ENCODE measurements at regions not wholly inside any gene's neighbourhood (a gene's known extent, or its start where the extent isn't known, plus 50 kb on each side); places are given as distances from the start of the nearest gene placed in this dataset.

DNA sequence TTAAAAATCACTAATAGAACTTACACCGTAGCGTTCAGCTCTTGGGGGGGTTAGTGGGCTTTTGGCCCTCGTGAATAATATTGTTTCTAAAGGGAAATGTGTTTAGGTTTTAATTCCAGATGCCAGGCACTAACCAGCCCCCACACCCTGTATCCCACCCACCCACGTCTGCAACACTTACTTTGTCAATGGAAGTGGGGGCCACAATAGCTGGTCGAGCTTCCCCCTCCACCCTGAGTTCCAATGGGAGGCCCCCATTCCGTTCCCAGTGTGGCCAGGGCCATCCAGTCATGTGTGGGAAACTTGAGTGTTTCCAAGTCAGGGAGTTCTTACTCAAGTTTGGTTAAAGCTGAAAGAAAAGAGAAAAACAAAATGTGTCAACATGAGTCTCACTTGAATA is 271.4 kb downstream of the ENC1 start:
- no peak for DNase-seq (ENCODE audit: low read depth)
- TF ChIP-seq, protein P1, sequence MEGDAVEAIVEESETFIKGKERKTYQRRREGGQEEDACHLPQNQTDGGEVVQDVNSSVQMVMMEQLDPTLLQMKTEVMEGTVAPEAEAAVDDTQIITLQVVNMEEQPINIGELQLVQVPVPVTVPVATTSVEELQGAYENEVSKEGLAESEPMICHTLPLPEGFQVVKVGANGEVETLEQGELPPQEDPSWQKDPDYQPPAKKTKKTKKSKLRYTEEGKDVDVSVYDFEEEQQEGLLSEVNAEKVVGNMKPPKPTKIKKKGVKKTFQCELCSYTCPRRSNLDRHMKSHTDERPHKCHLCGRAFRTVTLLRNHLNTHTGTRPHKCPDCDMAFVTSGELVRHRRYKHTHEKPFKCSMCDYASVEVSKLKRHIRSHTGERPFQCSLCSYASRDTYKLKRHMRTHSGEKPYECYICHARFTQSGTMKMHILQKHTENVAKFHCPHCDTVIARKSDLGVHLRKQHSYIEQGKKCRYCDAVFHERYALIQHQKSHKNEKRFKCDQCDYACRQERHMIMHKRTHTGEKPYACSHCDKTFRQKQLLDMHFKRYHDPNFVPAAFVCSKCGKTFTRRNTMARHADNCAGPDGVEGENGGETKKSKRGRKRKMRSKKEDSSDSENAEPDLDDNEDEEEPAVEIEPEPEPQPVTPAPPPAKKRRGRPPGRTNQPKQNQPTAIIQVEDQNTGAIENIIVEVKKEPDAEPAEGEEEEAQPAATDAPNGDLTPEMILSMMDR (IDR thresholded peaks at IDR 0.05; ENCODE audit: control insufficient read depth, insufficient read depth, low read depth, low read length, missing control alignments) = no peak
- H3K4me3 ChIP-seq (ENCODE audit: control insufficient read depth, low read depth, low read length) = no peak overlapping the region

DNA sequence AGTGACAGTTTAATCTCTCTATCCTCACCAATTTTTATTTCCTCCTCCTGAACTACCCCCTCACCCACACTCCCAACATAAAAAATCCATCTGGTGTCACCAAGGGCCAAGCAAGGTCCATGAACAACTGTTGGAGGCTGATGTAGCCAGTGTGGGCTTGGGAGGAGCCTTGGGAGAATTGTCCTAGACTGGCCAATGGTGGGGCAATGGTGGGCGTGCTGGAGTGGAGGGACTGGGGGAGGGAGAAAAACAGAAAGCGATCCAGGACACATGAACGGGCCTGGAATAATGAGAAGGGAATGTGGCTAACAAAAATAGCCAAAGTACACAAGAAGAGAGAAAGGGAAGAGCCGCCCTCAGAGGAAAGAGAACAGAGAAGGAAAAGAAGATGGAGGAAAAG is 272.6 kb downstream of the ENC1 start:
- no peak overlapping the region for H3K4me3 ChIP-seq (ENCODE audit: control insufficient read depth, low read depth, low read length)
- TF ChIP-seq, protein P1 (IDR thresholded peaks at IDR 0.05; ENCODE audit: control insufficient read depth, insufficient read depth, low read depth, low read length, missing control alignments) = no peak
- no peak for DNase-seq (ENCODE audit: low read depth)

DNA sequence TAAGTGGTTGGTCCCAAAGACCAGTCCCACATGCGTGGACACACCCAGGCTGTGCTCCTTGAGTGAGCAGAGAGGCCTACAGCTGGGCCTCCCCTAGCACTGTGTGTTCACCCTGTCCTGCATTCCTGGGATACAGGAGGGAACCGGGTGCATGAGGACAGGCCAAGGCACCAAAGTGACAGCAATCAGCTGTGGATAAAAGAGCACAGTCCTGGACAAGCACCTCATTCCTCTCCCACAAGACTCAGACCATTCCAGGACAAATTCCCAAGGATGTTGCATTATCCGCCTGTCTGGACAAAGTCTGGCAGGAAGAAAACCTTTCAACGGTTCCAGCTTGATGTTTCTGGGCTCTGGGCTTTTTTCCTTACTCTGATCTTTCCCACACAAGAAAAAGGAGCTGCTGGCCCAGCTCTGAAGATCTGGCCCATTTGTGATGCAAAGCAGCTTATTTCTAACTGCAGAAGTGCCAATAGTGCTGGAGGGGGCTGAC is 273.2 kb downstream of the ENC1 start:
- TF ChIP-seq, protein P1 (IDR thresholded peaks at IDR 0.05; ENCODE audit: control insufficient read depth, insufficient read depth, low read depth, low read length, missing control alignments) = no peak
- H3K4me3 ChIP-seq (ENCODE audit: control insufficient read depth, low read depth, low read length) = no peak overlapping the region

DNA sequence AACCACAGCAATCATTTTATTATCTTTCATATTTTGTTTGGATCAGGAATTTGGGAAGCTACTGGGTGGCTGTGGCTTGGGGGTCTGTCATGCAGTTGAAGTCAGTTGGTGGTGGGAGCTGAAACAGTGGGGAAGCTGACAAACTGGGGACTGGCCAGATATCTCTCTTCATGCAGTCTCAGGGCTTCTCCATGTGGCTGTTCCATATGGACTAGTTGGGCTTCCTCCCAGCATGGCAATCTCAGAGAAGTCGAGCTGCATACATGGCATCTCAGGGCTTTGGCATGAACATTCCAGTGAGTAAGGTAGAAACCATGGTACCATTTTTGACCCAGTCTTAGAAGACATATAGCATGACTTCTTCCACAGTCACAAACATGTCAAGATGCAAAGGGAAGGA is 274.8 kb downstream of the ENC1 start:
- no peak overlapping the region for H3K4me3 ChIP-seq (ENCODE audit: control insufficient read depth, low read depth, low read length)
- no peak for DNase-seq (ENCODE audit: low read depth)
- TF ChIP-seq, protein P1 (IDR thresholded peaks at IDR 0.05; ENCODE audit: control insufficient read depth, insufficient read depth, low read depth, low read length, missing control alignments) = no peak

More for the DNA sequence above, 273.2 kb downstream of the ENC1 start:
- DNase-seq (ENCODE audit: low read depth) = no peak

DNA sequence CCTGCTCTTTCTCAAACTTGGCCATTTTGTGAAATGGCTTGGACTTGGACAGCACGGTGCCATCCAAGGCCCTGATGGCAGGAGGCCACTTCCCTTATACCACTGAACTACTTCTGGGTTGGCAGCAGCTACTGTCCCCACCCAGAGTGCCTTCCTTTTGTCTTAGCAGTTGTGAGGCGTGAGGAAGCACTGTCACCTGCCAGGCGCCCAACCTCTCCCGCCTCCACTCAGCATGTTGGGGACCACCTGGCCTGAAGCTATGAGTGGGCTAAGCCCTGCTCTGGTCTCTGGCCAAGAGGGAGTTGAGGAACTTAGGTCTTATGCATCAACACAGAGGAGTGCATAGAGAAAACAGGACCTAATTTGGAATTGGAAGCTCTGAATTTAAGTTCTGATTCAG is 276.0 kb downstream of the ENC1 start:
- H3K4me3 ChIP-seq (ENCODE audit: control insufficient read depth, low read depth, low read length) = no peak overlapping the region
- TF ChIP-seq, protein P1 (IDR thresholded peaks at IDR 0.05; ENCODE audit: control insufficient read depth, insufficient read depth, low read depth, low read length, missing control alignments) = no peak
- DNase-seq (ENCODE audit: low read depth) = no peak

DNA sequence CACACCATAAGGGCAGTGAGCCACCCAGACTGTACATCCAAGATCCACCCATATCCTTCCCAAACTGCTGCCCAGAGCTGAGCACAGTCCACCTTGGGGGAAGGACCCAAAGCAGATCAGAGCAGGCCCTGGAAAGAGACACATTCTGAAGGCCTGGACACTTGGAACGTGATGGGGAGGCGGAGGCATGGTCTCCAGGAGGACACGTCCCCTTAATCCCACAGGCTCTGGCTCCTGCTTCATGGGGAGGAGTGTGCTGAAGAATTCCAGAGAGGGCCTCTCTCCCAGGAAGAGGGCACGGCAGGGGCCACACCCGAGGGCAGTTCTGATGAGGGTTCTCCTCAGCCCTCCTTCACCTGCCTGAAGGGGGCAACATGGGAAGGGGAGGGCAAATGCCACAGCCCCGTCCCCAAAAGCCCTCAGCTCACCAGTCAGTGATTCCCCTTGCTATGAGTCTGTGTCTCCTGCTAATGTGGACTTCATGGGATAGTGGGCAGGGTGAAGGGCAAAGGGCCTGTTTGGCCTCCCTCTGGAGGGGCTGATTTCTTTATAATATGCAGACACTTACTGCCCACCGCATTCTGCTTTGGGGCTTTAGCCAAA is 276.8 kb downstream of the ENC1 start:
- TF ChIP-seq, protein P1 (IDR thresholded peaks at IDR 0.05; ENCODE audit: control insufficient read depth, insufficient read depth, low read depth, low read length, missing control alignments) = no peak
- no peak for DNase-seq (ENCODE audit: low read depth)
- no peak overlapping the region for H3K4me3 ChIP-seq (ENCODE audit: control insufficient read depth, low read depth, low read length)
